Bronchial epithelial cell (primary cell): ENCODE measurements at regions not wholly inside any gene's neighbourhood (a gene's known extent, or its start where the extent isn't known, plus 50 kb on each side); places are given as distances from the start of the nearest gene placed in this dataset.

ENCODE experiments used
- DNase-seq: peaks from one replicate; pipeline ENCODE4 v3.0.0-alpha.2; 2010; ENCODE audit warnings: low read depth
- FAIRE-seq: peaks from 2 replicates; lab custom pipeline; 2011; peaks lifted over from hg19 to GRCh38; lab: Jason Lieb, UNC
- H3K27me3 ChIP-seq: 2 replicates; pipeline ENCODE4 v1.5.1; 2011; ENCODE audit warnings: low read length; ENCODE audit not compliant: control insufficient read depth, insufficient read depth
- H3K36me3 ChIP-seq: 2 replicates; pipeline ENCODE4 v1.5.1; 2011; ENCODE audit warnings: low read length; ENCODE audit not compliant: control insufficient read depth, insufficient read depth
- H3K4me3 ChIP-seq: 2 replicates; pipeline ENCODE4 v1.5.1; 2011; ENCODE audit warnings: mild to moderate bottlenecking, low read depth, low read length, control low read depth
- CTCF ChIP-seq: IDR thresholded peaks from 2 replicates; pipeline ENCODE4 v1.5.1; 2011; ENCODE audit warnings: mild to moderate bottlenecking, moderate library complexity, low read length, control low read depth, inconsistent platforms; ENCODE audit not compliant: insufficient read depth, severe bottlenecking

GRCh38 chr13:74187564-74187963, 53.4 kb upstream of the KLF12 start:
- TF ChIP-seq CTCF = no peak
- Histone ChIP-seq H3K36me3 (no peaks in the 10 kb centered on the region), H3K4me3 (no peak overlapping the region), H3K27me3 (no peaks in the 10 kb centered on the region)
- DNase-seq (peak; percentile 91), FAIRE-seq (no peak)

- DNase-seq (no peak), FAIRE-seq (no peak)
- Histone ChIP-seq H3K36me3 (no peaks in the 10 kb centered on the region), H3K4me3 (no peak overlapping the region), H3K27me3 (no peaks in the 10 kb centered on the region)
- TF ChIP-seq CTCF = no peak
Observed at GRCh38 chr13:74184283-74184682, 50.1 kb upstream of the KLF12 start.
